GM19467 (cell line): ENCODE measurements at regions not wholly inside any gene's neighbourhood (a gene's known extent, or its start where the extent isn't known, plus 50 kb on each side); places are given as distances from the start of the nearest gene placed in this dataset.

Source experiments
- ATAC-seq: cut with Tn5 transposase; IDR thresholded peaks from one replicate; pipeline ENCODE4 v1.9.1; 2021; ENCODE audit warnings: mild to moderate bottlenecking, moderate library complexity; ENCODE audit not compliant: unreplicated experiment

- ATAC-seq = no peak
Measured at GRCh38 chr9:32220750-32221149, 163.7 kb upstream of the ACO1 start.

- no peak for ATAC-seq
Measured at GRCh38 chr9:32234451-32234850, 150.0 kb upstream of the ACO1 start.

- no peak for ATAC-seq
Measured at GRCh38 chr9:32247168-32247567, 137.3 kb upstream of the ACO1 start.

GRCh38 chr9:32248189-32248712 lies 136.2 kb upstream of the ACO1 start:
- ATAC-seq = no peak

GRCh38 chr9:32251539-32251938 lies 132.9 kb upstream of the ACO1 start:
- peak; percentile 76 for ATAC-seq

GRCh38 chr9:32253731-32254130 lies 130.7 kb upstream of the ACO1 start:
- no peak for ATAC-seq

GRCh38 chr9:32255026-32255425 lies 129.4 kb upstream of the ACO1 start:
- no peak for ATAC-seq

- ATAC-seq = no peak
Measured at GRCh38 chr9:32258482-32258881, 126.0 kb upstream of the ACO1 start.

- no peak for ATAC-seq
Measured at GRCh38 chr9:32260151-32260862, 124.1 kb upstream of the ACO1 start.

- no peak for ATAC-seq
Measured at GRCh38 chr9:32264170-32264864, 120.1 kb upstream of the ACO1 start.

GRCh38 chr9:32265037-32265436 lies 119.4 kb upstream of the ACO1 start:
- ATAC-seq = no peak

GRCh38 chr9:32278991-32279390 lies 105.5 kb upstream of the ACO1 start:
- no peak for ATAC-seq

- no peak for ATAC-seq
Measured at GRCh38 chr9:32289756-32290155, 94.7 kb upstream of the ACO1 start.

- ATAC-seq = no peak
Measured at GRCh38 chr9:32291370-32291769, 93.1 kb upstream of the ACO1 start.

- ATAC-seq = no peak
Measured at GRCh38 chr9:32292611-32293010, 91.8 kb upstream of the ACO1 start.

- ATAC-seq = no peak
Measured at GRCh38 chr9:32293091-32293490, 91.4 kb upstream of the ACO1 start.

- ATAC-seq = no peak
Measured at GRCh38 chr9:32294106-32294505, 90.3 kb upstream of the ACO1 start.

GRCh38 chr9:32300373-32300772 lies 84.1 kb upstream of the ACO1 start:
- ATAC-seq = no peak

GRCh38 chr9:32304495-32304894 lies 79.9 kb upstream of the ACO1 start:
- ATAC-seq = no peak

GRCh38 chr9:32306006-32306405 lies 78.4 kb upstream of the ACO1 start:
- ATAC-seq = no peak

GRCh38 chr9:32319312-32319929 lies 65.0 kb upstream of the ACO1 start:
- no peak for ATAC-seq

GRCh38 chr9:32322622-32323021 lies 61.8 kb upstream of the ACO1 start:
- no peak for ATAC-seq
